HG03520 (cell line): ENCODE measurements at regions not wholly inside any gene's neighbourhood (a gene's known extent, or its start where the extent isn't known, plus 50 kb on each side); places are given as distances from the start of the nearest gene placed in this dataset.

Experiments
- ATAC-seq: cut with Tn5 transposase; IDR thresholded peaks from one replicate; pipeline ENCODE4 v1.9.1; 2021; ENCODE audit warnings: mild to moderate bottlenecking, moderate library complexity; ENCODE audit not compliant: unreplicated experiment

DNA sequence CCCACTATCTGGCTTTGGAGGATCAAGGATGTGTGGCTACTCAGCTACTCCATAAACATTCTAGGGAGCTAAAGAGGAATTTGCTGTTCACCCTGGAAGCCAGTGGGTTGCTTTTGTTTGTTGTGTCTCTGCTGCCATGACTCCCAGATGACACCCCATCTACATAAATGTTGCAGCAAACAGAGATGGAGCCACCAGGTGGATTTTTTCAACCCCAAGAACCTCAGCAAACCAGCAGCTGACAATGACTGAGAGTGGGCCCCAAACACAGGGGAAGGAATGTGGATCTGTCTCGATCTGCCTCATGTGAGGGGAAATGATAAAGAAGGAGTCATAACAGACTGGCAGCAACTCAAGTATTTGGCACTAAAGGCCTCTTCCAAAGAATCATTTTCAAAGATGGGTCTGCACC is 132.7 kb upstream of the TNC start:
- ATAC-seq = no peak

DNA sequence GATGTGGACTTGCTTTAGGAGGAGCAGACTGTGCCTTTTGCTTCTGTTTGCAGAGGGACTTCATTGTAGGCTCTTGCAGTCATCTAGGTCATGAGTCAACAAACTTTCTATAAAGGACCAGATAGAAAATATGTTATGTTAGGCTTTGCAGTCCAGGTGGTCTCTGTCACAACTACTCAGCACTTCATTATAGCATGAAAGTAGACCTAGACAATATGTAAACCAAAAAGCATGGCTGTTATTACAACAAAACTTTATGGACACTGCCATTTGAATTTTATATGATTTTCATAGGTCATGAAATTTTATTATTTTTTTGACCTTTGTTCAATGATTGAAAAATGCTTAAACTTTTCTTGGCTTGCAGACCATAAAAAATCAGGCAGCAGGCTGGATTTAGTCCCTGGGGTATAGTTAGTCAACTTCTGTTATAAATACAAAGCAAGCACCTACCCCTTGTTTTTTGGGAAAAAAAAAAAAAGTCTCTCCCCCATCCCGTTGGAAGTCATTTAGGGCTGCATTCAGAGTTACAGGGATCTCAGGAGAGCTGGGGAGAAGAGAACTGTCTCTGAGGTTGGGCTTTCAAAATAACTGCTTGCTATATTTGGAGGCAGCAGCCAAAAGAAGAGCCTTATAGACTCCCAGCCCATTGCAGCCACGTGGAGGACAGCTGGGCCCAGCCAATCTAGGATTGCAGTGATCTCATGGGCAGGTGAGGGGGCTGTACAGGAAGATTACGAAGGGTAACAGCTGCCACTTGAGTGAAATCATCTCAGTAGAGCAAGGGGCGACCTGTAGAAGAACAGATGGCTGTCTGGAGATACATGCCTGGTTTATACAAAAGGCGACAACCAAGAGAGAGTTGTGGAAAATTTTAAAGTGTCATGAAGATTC is 136.6 kb upstream of the TNC start:
- no peak for ATAC-seq

GRCh38 chr9:115261656-115262081 is 143.7 kb upstream of the TNC start:
- ATAC-seq = no peak

GRCh38 chr9:115262477-115262876 is 144.5 kb upstream of the TNC start:
- ATAC-seq = no peak

DNA sequence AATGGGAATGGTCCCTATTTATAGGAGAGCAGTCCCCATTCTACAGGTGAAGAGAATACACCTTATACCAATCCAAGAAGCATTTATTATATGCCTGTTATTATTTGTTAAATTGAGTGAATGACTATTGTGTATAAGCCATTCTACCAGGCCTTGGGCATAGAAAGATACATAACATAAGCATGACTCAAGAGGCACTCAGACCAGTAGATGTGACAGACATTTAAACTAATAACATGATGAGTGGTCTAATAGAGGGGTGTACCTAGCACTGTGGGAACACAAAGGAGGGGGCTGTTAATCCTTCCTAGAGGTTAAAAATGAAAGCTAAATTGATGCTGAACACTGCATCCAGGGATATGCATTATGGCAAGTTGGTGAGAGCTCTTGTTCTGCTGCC is 145.0 kb upstream of the TNC start:
- ATAC-seq = no peak

DNA sequence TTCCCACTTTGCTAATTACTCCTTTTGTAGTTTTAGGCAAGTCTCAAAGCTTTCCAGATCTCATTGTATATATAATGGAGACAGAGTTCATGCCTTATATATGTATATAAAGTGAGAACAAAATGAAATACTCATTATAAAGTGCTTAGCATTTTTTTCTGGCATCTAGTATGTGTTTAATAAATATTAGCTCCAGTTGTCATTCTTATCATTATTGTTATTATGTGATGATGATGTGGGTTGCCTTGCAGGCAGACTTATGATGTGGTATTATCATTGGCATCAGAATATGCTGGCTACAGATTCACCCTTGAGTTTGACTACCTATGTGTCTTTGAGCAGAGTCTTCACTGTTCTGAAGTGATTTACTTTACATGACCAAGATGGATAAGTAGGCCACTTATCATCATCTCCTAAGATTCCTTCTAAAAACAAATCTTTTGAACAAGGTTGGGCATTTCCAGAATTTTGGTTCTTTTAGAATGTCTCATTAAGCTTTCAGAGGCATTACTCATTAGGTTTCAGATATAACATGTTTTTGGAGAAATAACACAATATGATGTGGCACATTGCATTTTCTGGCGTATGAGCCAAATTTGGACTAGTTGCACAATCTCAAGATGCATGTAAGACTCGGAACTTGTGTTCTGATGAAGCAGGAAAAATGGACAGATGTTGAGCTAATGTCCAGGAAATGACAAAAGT is 145.6 kb upstream of the TNC start:
- no peak for ATAC-seq

- ATAC-seq = no peak
These were observed 146.4 kb upstream of the TNC start for GRCh38 chr9:115264313-115264712.

- ATAC-seq = no peak
These were observed 149.8 kb upstream of the TNC start for GRCh38 chr9:115267790-115268189.

DNA sequence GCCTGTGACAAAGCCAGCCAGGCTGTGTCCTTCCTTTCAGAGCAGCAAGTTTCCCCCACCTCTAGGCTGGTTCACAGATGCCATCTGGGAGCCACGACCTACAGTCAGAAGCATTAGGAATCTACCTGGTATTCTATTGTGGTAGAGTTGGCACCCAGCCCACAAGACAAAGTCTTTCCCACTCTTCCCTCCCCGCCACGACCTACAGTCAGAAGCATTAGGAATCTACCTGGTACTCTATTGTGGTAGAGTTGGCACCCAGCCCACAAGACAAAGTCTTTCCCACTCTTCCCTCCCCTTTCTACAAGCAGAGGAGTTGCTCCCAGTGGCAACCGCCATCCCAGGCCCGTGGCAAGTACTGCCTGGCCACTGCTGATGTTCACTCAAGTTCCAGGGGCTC is 157.8 kb upstream of the TNC start:
- ATAC-seq = no peak

GRCh38 chr9:115276621-115277020 is 158.7 kb upstream of the TNC start:
- no peak for ATAC-seq

DNA sequence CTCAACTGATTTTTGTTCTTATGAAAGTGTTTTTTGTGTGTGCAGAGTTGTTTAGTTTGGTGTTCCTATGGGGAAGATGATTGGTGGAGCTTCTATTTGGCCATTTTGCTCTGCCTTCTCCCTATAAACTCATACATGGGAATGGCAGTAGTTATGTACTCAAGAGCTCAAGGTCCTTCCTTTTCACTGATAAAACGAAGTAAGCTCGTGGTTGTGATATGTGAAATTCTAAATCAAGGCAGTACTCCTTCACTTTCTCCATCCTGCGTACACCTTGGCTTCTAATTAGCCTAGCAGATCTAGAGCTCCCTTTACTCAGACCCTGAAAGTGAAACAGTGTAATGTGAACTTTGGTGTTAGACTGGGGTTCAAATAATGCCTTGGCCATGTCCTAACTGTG is 159.3 kb upstream of the TNC start:
- ATAC-seq = no peak

DNA sequence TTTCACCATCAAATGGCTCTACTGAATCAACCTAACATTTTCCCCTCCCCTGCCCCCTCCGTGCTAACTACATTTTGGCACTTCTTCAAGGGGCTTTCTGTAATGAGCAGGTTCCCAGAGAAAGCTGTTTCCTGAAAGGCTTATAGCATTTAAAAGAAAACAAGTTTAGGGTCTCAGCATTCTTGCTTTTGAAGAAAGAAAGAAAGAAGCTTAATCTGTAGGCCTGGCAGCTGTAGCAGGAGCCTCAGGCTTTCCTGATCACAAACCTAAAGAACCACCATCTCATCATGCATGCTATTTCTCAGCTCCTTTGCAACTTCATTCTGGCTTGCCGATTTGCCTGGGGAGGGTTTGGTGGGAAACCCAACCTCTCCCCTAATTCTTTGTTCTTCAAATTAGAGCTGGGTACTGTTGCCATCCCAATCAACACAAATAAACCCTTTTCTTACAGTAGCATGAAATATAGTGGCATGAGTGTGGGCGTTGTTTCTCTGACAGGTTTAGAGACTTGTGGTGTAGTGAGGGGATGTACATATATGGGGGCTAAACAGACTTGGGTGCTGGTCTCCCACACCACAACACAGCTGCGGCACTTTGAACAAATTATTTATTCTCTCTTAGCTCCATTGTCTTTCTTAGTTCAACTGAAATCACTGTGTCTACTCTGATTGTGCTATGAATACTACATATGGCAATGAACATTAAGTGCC is 160.5 kb upstream of the TNC start:
- no peak for ATAC-seq

GRCh38 chr9:115283395-115283794 is 165.4 kb upstream of the TNC start:
- ATAC-seq = no peak

DNA sequence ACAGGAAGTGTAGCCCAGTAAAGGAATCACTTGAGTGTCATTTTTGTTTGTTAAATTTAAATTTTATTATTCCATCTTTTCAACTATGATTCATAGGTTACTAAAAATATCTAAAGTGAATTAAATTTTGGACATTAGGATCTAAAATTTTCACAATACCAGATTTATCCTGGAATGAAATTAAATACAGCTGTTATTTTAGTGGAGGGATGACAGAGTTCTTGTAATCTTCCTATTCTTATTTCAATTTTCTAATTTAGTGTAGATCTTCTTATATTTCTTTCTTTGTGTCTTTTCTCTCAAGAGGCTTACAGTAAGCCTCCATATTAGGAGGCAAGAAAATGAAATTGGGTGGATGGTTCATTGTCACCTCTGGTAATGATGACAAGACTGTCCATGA is 167.9 kb upstream of the TNC start:
- no peak for ATAC-seq

DNA sequence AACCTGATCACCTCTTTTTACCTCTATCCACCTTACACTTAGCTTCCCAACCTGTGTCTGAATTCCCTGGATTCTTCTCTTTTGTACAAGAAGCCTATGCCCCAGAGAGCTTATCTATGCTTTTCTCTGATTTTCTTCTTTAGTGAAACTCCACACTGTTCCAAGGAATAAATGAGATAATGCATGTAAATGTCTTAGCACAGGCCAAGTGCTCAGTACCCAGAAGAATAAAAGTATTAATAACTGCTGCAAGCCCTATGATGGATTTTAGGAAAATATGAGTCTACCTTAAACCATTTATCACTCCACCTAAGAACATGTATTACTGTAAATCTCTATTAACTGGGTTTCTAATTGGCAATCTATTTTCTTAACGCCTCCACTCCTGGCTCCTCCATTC is 168.5 kb upstream of the TNC start:
- ATAC-seq = no peak

GRCh38 chr9:115289757-115290208 is 171.8 kb upstream of the TNC start:
- ATAC-seq = no peak

DNA sequence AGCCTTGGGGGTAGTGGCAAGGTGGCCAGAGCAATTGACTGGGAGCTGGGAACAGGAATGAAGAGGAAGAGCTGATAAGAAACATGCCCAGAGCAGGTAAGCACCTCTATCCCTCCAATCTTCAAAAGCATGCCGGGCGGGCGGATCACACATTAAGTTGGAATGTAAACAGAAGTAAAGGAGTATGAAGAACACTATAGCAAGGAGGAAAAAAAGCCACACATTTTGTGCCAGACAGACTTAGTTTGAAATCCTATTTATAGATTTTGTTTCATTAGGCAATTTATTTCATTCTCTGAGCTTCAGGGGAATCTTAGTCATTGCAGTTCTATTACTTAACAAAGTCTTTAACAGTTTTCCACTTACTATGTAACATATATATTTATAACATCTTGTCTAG is 173.9 kb upstream of the TNC start:
- no peak for ATAC-seq

- no peak for ATAC-seq
These were observed 174.8 kb upstream of the TNC start for GRCh38 chr9:115292584-115293279.

DNA sequence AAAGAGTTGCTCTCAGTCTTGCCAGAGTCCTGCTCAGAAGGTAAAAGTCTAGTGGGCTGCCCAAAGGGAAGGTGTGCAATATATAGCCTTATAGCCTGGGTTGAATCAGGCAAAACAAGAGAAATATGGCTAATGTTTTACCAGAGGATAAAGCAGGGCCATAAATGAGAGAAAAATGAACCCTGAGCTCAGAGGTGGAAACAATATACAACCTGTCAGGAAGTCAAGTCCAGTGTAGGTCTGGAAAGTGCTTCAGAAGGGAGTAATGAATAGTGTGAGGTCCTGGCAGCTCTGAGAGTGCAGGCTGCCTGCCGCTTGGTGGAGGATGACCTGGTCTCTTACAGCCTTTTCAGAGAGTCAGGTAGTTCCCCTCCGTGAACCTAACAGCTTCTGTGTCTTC is 177.8 kb upstream of the TNC start:
- ATAC-seq = no peak

- no peak for ATAC-seq
These were observed 179.0 kb upstream of the TNC start for GRCh38 chr9:115296831-115297565.
